PC-9 (cell line): ENCODE measurements at regions not wholly inside any gene's neighbourhood (a gene's known extent, or its start where the extent isn't known, plus 50 kb on each side); places are given as distances from the start of the nearest gene placed in this dataset.
"Not testable (repeated sequence)": the region's sequence is repeated elsewhere in the genome, so short reads cannot be mapped to it uniquely, and the experiment has no call there.

ENCODE experiments used
- BruUV-seq: library from RNA; stranded (reverse); fragments of 400-500 nt; replicated peaks from 2 replicates; lab custom pipeline; 2021; lab: Mats Ljungman, UMichigan
- CTCF ChIA-PET: fragments of 300-600 bp; sonication (Branson Sonifier 250); formaldehyde crosslinking; loops from one replicate; lab custom pipeline; 2022; ENCODE audit warnings: antibody characterized with exemption; lab: Charles Lee
- POLR2A ChIA-PET: fragments of 300-600 bp; sonication (Branson Sonifier 250); formaldehyde crosslinking; loops from one replicate; lab custom pipeline; 2022; ENCODE audit warnings: antibody characterized with exemption; ENCODE audit not compliant: unreplicated experiment; lab: Charles Lee
- DNase-seq, 2 experiments: peaks; one replicate each; pipeline versions ENCODE4 v3.0.0 to v3.0.0-alpha.2; 2015 to 2022; ENCODE audit warnings: mixed read lengths in 1 of 2
- H2AFZ ChIP-seq: fragments of 200-600 bp; sonication (generic); 2 replicates; pipeline ENCODE4 v1.8.1; 2017; ENCODE audit warnings: antibody characterized with exemption
- H3F3A ChIP-seq: fragments of 200-600 bp; sonication (generic); 2 replicates; pipeline ENCODE4 v1.8.1; 2017; ENCODE audit warnings: antibody characterized with exemption, mild to moderate bottlenecking, low read depth; ENCODE audit not compliant: insufficient read depth
- H3K27ac ChIP-seq: fragments of 200-600 bp; sonication (generic); 2 replicates; pipeline ENCODE4 v1.6.1; 2016; ENCODE audit warnings: mixed run types
- H3K27me3 ChIP-seq: fragments of 200-600 bp; sonication (generic); 2 replicates; pipeline ENCODE4 v1.6.1; 2016; ENCODE audit warnings: low read depth, mixed run types; ENCODE audit not compliant: insufficient read depth
- H3K36me3 ChIP-seq: fragments of 200-600 bp; sonication (generic); 2 replicates; pipeline ENCODE4 v1.6.1; 2016; ENCODE audit warnings: low read depth, mixed run types
- H3K4me1 ChIP-seq: fragments of 200-600 bp; sonication (generic); replicated peaks from 2 replicates; pipeline ENCODE4 v1.6.1; 2016; ENCODE audit warnings: mixed run types; ENCODE audit not compliant: insufficient read depth
- H3K4me2 ChIP-seq: fragments of 200-600 bp; sonication (generic); 2 replicates; pipeline ENCODE4 v1.6.1; 2017; ENCODE audit warnings: mixed run types
- H3K4me3 ChIP-seq: fragments of 200-600 bp; sonication (generic); 2 replicates; pipeline ENCODE4 v1.6.1; 2016; ENCODE audit warnings: mixed run types
- H3K79me2 ChIP-seq: fragments of 200-600 bp; sonication (generic); 2 replicates; pipeline ENCODE4 v1.6.1; 2017; ENCODE audit warnings: low read depth, mixed run types
- H3K9me2 ChIP-seq: fragments of 200-600 bp; sonication (generic); 2 replicates; pipeline ENCODE4 v1.8.1; 2017; ENCODE audit warnings: mild to moderate bottlenecking; ENCODE audit not compliant: insufficient read depth
- H3K9me3 ChIP-seq: fragments of 200-600 bp; sonication (generic); 2 replicates; pipeline ENCODE4 v1.8.1; 2016; ENCODE audit warnings: low read depth; ENCODE audit not compliant: insufficient read depth
- H4K20me1 ChIP-seq: fragments of 200-600 bp; sonication (generic); 2 replicates; pipeline ENCODE4 v1.8.1; 2017; ENCODE audit not compliant: insufficient read depth
- CTCF ChIP-seq: fragments of 200-600 bp; sonication (generic); conservative IDR thresholded peaks from 2 replicates; pipeline ENCODE4 v1.6.1; 2017; ENCODE audit warnings: mixed run types, antibody characterized with exemption, mild to moderate bottlenecking, moderate library complexity
- EZH2 ChIP-seq: fragments of 200-600 bp; sonication (generic); IDR thresholded peaks from 2 replicates; pipeline ENCODE4 v1.8.0; 2017; ENCODE audit warnings: antibody characterized with exemption, low read depth
- intact Hi-C: fragments of 100-400 bp; cut with micrococcal nuclease; formaldehyde crosslinking; loops from one replicate; pipeline ENCODE4 v1.10.0; 2022; ENCODE audit not compliant: unreplicated experiment

DNA sequence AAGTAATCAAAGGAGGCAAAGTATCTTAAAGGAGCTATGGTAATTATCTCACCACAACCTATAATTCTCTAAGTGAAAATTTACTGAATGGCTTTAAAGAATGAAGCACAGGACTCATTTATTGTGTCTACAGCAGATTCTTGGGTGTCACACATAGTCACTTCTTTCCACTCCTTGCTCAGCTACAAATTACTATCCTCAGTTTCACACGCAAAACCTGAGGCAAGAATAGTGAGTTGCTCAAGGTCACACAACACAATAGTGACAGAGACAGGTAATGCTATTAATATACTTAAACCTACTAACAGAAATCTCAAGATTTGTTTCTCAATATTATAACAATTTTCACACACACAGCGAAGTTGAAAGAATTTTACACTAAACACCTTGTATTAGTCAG lies 120.9 kb upstream of the STK32A start:
- H3K4me1 ChIP-seq: no peaks in the 10 kb centered on the region
- no peak overlapping the region for H3K4me2 ChIP-seq
- no peak overlapping the region for H2AFZ ChIP-seq
- ChIA-PET CTCF (no interaction called here), POLR2A (no interaction called here)
- no peaks in the 10 kb centered on the region for H3K9me2 ChIP-seq
- no peaks in the 10 kb centered on the region for H3F3A ChIP-seq
- BruUV-seq: no TSS peak
- H3K27me3 ChIP-seq: no peaks in the 10 kb centered on the region
- intact Hi-C loops: no loop called here
- H3K4me3 ChIP-seq: no peak overlapping the region
- no peak overlapping the region for H3K27ac ChIP-seq
- no peaks in the 10 kb centered on the region for H3K79me2 ChIP-seq
- H3K36me3 ChIP-seq: no peaks in the 10 kb centered on the region
- TF ChIP-seq CTCF (no peak), EZH2 (no peak)
- H4K20me1 ChIP-seq: no peaks in the 10 kb centered on the region
- H3K9me3 ChIP-seq: no peaks in the 10 kb centered on the region
- no peak for DNase-seq

GRCh38 chr5:147139759-147140158 lies 95.1 kb upstream of the STK32A start:
- H3K36me3 ChIP-seq, H3K79me2 ChIP-seq, H3K4me3 ChIP-seq, H3K4me1 ChIP-seq, H3K27ac ChIP-seq, H3F3A ChIP-seq, H2AFZ ChIP-seq, H3K9me2 ChIP-seq, POLR2A ChIA-PET, intact Hi-C loops, BruUV-seq, DNase-seq, H4K20me1 ChIP-seq, H3K4me2 ChIP-seq, H3K27me3 ChIP-seq, CTCF ChIA-PET, H3K9me3 ChIP-seq: not testable (repeated sequence)

GRCh38 chr5:147140558-147140957 lies 94.3 kb upstream of the STK32A start:
- DNase-seq: no peak
- Histone ChIP-seq H3K9me2 (no peaks in the 10 kb centered on the region), H3K4me3 (no peak overlapping the region), H4K20me1 (no peaks in the 10 kb centered on the region), H2AFZ (no peak overlapping the region), H3K27ac (no peak overlapping the region), H3K79me2 (no peaks in the 10 kb centered on the region), H3K27me3 (no peaks in the 10 kb centered on the region), H3K36me3 (no peaks in the 10 kb centered on the region), H3K4me1 (no peaks in the 10 kb centered on the region), H3F3A (no peaks in the 10 kb centered on the region), H3K4me2 (no peak overlapping the region), H3K9me3 (no peaks in the 10 kb centered on the region)
- intact Hi-C loops: no loop called here
- ChIA-PET POLR2A (no interaction called here), CTCF (no interaction called here)
- TF ChIP-seq CTCF (no peak), EZH2 (no peak)
- no TSS peak for BruUV-seq

DNA sequence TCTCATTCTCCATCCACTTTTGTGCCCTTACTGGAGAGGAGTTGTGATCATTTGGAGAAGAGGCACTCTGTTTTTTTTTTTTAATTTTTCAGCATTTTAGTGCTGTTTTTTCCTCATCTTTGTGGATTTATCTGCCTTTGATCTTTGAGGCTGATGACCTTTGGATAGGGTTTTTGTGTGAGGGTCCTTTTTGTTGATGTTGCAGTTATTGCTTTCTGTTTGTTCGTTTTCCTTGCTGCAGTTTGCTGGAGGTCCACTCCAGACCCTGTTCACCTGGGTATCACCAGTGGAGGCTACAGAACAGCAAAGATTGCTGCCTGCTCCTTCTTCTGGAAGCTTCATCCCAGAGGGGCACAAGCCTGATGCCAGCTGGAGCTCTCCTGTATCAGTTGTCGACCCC lies 93.2 kb upstream of the STK32A start:
- H3K27ac ChIP-seq, intact Hi-C loops, H3K4me2 ChIP-seq, H3K4me3 ChIP-seq, H4K20me1 ChIP-seq, H3K36me3 ChIP-seq, CTCF ChIA-PET, H3K4me1 ChIP-seq, POLR2A ChIA-PET, H3K9me3 ChIP-seq, H3K27me3 ChIP-seq, H3K79me2 ChIP-seq, H2AFZ ChIP-seq, H3F3A ChIP-seq, BruUV-seq, DNase-seq, H3K9me2 ChIP-seq: not testable (repeated sequence)
